GM19240 (cell line): ENCODE measurements at regions not wholly inside any gene's neighbourhood (a gene's known extent, or its start where the extent isn't known, plus 50 kb on each side); places are given as distances from the start of the nearest gene placed in this dataset.

Experiments used
- DNase-seq: peaks from one replicate; pipeline ENCODE4 v3.0.0; 2011; ENCODE audit warnings: low spot score; ENCODE audit not compliant: insufficient read length

DNA sequence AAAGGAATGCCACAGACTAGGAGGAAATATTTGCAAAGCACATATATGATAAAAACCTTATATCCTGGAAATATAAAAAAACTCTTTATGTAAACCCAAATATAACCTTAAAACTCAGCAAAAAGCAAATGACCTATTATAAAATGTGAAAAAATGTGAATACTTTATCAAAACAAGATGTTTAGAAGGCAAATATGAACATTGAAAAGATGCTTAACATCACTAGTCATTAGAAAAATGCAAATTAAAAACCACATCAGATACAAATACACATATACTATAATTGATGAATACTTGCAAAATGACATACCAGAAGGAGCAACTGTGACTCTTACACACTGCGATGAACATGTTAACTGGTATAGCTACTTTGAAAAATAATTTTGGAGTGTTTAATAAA is 511.2 kb upstream of the LRRC4C start:
- no peak for DNase-seq

DNA sequence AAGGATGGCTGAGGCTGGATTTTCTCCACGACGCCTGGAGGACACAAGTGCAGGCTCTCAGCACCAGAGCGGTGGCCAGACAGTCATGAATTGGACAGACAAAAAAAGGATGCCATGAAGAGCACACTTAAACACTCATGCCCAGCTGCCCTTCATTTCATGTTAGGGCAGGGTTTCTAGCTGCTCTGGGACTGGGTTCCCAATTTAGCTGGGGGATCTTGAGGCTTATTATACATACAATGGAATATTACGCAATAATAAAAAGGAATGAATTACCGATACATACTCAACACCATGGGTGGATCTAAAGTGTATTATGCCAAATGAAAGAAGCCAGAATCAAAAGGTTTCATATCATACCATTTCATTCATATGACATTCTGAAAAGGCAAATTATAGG is 512.1 kb upstream of the LRRC4C start:
- DNase-seq: no peak

DNA sequence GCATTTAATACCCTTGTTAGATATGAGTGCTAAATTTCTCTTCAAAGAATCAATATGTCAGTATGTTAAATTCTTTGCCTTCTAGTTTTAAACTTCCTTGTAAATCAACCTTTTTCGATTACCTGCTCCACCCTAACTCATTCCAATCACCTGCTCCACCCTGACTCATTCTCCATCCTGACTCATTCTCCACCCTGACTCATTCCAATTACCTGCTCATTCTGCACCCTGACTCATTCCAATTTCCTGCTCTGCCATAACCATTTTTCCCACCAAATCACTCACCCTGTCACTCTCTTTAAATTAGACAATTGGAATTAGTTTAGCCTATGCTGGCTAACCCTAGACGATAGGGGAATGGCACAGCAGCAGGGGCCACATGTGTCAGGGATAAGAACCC is 519.5 kb upstream of the LRRC4C start:
- no peak for DNase-seq

DNA sequence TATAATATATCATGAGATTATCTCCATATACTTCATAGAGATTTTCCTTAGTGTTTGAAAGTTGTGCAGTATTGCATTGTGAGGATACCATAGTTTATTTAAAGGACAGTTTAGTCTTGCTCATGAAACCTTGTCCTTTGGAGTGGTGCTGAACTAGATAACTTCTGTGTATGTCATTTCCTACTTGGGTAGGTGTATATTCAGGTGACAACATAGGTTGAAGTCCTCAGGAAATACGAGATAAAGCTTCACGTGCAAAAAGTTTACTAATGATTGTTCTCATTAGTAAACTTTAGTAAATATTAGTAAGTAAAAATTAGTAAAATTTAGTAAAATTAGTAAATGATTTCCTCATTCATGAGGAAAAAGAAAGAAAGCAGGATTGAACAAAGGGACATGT is 521.3 kb upstream of the LRRC4C start:
- no peak for DNase-seq

DNA sequence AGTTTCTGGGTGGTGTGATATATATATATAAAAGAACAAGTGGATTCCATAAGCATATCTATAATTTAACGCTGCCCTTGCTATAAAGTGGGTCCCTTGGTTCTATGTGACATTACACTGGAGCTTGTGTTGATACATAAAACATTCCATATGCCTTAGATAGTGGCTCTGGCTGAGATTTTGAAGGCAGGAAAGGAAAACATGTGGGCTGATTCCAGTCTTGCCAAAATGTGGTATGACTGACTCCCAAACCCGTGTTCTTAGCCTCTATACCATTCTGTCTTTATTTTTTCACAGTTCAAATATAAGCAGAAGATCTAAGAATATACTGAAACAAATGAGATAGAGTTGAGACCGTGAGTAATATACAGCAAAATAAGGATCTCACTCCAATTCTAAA is 522.8 kb upstream of the LRRC4C start:
- DNase-seq: no peak

DNA sequence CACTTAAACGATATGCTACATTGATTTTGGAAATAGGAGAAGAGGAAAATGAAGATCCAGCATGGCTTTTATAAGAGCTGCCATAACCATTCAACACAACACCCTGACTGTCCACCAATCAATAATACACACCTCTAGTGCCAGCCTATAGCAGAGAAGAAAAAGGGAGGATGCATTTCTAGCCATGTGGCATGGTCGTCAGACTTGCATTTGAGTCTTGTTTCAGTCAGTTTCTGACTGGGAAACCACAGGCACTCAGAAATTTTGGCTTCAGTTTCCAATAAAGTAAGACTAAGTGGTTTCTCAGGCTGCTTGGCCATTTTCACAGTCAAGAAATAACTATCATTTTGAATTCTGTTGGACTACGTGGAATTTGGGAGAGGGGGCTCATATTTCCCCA is 523.5 kb upstream of the LRRC4C start:
- no peak for DNase-seq

DNA sequence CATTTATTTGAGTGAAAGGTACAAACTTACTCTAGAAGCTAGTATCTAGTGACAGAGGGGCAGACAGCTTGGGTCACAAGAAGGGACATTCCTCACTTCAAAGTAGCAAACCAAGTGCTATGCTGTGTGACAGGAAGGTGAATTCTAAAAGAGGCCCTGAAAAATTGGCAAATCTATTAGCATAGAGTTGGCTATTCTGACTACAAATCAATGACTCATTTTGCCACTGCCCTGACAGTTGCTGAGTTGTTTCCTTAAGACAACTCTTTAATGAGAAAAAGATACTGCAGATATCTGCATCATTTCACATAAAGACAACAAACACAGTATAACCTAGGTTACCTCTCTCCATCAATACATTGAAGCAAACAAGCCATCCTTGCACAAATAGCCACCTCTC is 524.0 kb upstream of the LRRC4C start:
- no peak for DNase-seq

DNA sequence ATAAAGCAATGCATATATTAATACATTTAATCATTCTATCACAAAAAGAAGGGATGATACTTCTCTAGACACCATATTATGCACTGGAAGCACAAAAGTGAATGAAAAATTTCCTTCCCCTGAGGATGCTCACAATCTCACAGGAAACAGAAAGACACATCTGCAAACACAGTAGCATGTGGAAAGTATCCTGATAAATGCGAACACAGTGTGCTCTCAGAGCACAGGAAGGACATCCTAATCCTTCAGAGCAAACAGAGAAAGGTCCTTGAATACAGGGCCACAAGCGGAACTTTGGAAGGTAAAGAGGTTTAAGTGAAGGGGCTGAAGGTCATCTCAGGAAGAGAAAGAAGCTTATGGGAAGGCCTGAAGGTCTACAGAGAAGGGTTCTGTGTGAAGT is 524.6 kb upstream of the LRRC4C start:
- no peak for DNase-seq

DNA sequence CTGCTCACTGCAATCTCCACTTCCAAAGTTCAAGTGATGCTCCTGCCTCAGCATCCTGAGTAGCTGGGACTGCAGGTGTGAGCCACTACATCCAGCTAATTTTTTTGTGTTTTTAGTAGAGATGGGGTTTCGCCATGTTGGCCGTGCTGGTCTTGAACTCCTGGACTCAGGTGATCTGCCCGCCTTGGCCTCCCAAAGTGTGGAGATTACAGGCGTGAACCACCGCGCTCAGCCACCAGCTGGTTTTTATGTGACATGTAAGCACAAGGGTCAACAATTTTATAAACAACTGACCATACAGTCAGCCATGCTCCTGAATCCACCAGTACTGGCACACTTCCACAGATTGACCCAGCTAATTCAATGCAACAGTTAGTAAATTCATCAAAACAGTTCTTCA is 526.3 kb upstream of the LRRC4C start:
- no peak for DNase-seq

DNA sequence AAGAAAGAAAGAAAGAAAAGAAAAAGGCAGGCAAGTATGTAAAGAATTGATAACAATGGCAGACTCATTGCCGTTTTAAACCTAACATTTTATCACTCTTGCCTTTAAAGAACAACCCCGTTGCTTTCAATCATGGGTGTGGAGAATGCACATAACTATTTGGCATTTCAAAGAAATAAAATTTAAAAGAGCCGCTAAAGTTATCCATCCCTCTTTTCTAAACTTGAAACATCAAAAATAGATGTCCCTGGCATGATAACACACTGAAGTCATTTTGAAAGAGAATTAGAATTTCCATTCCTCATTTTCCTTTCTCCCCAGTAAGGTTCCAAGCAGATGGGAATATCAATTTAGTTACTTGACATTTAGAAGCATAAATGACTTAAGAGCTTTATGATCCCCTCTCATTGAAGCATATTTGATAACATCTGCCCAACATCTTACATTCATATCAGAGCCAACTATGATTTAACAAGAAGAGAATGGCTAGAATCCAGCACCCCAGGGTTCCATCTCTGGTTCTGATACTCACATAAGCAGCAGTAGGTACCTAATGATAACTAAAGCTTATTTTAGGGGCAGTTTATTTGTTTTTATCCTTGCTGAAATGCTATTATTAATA is 529.6 kb upstream of the LRRC4C start:
- DNase-seq: no peak

DNA sequence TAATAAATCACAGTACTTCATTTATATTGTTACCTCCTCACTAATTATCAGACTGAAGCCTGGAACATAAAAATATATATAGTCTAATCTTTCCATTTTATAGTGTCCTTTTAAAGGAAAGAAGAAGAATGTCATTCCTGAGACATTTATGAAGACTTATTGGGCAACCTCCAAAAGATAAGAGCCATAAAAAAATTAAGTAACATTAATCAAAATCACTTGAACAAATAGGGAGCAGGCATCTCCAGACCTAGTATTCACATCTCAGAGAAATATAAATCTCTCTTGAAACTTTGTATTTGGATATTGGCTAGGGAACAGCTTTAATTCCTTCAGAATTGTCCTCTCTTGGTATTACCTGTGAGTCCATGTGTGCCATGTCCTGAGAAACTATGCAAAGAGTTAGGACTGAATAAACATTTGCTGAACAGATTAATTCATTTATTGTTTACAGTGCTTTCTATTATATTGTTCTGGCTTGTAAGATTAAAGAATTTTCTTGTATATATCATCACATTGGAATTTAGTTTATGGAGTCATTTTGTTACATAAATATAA is 530.5 kb upstream of the LRRC4C start:
- no peak for DNase-seq

DNA sequence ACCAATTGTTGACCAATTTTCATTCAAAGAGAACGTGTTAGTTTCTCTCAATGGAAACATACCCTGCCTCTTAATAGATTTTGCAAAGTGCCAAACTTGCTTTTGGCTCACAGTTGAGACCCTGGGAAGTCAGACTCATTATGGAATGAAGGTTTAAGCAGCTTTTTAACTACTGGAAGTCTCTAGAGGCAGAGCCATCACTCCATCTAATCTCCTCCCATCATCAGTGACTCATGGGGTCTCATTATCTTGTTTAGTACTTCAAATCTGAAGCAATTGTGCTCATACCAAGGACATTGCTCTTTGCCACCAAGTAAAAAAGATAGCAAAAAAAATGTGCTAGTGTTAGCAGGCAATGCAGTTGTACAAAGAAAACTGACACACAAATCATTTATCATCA is 537.1 kb upstream of the LRRC4C start:
- DNase-seq: no peak

DNA sequence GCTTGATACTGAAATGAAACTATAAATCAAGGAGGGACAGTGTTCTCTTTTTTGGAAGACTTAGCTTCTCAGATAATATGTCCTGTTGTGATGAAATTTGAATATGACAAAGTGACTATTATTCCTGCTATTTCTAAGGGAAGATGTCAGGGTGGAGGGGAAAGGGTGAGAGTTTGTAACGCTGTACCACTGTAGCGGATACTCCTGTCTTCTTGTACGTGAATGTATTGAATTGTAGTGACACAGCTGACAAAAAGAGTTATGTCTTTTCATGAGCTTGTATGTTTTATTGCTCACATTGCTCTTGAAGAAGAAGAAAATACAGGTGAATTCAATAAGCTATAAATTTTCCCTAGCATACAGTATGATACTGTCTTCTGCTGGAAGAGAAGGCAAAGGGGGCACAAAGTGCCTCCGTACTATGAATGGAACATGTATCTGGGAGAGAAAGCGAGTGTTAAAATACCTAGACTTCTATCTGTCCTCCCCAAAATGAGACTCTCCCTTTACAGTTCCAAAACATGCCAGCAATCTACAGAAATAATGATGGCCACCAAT is 538.5 kb upstream of the LRRC4C start:
- DNase-seq: no peak

DNA sequence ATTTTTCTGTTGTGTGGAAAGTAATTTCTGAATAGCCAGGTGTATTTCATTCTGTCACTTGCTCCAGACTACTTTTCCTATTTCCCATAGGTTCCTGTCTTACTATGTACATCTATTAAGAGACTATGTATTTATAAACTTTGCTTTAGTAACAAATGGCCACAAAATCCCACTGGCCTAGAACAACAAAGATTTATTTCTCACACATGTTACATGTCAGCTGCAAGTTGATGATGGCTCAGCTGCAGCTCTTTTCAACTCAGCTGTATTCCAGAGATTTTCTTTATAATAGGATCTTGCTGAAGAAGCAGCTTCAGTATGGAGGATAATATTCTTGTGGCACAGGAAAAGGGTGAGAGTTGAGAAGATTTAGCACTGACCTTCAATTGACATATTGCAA is 539.6 kb upstream of the LRRC4C start:
- DNase-seq: no peak

DNA sequence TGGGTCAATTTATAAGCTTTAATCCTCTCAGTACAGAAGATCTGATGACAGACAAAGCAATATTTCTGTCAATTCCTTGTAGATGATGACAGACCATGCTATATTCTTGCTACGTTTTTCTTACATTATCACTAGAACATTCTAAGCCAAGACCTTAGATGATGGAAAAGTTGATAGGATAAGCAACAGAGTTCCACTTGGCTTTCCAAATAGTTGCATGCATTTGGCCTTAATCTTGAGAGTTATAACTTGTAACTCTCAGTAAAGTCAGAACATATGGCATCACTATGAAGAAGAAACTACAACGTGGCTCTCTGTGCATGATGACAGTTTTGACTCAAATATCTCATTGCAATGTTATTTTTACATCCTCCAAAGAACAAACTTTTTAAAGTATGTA is 544.3 kb upstream of the LRRC4C start:
- no peak for DNase-seq

DNA sequence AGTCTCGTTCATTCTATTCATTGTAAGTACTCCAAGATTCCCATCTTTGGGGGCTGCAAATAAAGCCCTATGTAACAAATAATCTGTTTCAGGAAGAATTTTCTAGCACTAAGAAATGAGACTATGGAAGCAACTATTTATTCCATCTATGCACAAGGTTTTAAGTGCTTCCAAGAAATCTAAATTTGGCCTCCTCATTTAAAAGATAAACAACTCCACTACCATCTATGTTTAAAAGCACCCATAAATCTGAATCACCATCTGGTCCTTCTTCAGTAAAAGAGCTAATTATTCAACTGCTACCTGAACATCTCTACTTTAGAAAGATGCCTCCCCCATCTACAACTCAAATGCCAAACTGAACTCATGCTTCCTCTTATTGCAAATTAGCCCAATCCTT is 547.3 kb upstream of the LRRC4C start:
- no peak for DNase-seq

DNA sequence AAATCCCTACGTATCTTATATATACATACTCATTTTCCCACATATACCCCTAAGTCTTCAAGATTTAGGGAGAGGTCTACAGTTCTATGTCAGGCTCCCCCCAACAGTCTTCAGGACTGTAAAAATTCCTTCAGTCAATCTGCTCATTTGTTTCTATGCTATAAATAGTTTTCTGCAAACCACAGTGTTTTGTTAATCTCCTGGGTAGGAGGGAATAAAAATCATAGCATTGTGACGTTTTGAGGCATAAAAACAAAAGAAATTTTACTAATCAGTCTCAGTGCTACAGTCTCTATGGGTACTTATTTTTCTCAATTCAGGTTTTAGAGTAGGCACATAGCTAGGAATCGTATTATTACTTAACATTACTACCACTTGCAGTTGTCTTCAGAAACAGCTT is 552.8 kb upstream of the LRRC4C start:
- no peak for DNase-seq

DNA sequence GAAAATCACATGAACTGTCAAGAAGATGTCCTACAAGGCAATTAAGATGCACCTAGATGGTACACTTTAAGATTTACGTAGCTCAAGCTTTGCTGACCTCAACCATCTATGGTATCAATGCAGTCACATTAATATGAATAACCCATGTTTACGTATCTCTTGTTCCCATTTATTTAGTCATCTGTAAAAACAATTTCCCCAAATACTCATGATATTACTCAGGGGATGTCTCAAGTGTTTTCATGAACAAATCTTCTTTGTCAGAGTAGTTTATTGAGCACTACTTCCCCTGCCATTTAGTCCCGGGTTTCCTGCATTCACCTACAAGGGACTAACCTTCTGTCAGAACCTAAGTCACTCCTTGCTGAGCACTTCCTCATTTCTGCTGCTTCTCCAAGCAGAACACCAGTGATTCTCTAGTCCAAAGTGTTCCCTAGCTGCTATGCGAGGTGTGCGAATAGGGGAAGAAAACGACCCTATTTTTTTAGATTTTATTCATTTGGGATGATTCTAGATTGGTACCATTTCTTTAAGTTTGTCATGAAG is 554.3 kb upstream of the LRRC4C start:
- DNase-seq: no peak

DNA sequence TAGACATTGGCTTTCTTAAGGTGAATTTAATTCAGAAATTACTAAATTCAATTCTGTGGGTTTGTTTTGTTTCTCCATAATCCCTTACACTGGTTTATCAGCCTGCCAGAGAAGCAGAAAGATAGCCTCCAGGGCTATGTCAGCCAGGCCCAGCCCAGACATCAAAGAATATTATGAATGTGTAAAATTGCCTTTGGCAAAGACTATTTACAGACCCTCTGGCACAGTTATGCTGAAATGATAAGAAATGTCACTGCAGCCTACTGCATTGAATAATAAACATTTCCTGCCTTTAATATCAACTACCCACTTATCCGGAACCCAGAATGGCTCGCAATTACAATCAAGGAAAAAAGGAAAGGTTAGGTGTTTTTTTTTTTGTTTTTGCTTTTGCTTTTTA is 562.5 kb upstream of the LRRC4C start:
- DNase-seq: no peak

DNA sequence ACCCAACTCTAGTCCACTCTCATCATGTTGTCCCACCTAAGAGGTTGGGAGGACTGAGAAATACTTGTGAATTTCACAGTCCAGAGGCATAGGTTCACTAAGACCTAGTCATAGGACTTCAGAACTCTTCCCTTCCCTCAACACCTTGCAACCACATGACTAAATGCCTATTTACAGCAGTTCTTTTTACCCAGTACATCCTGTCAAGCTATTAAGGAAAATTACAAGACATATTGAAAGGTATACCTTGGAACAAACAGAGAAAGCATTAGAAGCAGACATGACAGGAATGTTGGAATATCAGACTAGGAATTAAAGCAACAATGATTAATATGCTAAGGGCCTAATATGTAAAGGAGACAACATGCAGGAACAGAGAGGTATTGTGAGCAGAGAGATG is 563.8 kb upstream of the LRRC4C start:
- no peak for DNase-seq

DNA sequence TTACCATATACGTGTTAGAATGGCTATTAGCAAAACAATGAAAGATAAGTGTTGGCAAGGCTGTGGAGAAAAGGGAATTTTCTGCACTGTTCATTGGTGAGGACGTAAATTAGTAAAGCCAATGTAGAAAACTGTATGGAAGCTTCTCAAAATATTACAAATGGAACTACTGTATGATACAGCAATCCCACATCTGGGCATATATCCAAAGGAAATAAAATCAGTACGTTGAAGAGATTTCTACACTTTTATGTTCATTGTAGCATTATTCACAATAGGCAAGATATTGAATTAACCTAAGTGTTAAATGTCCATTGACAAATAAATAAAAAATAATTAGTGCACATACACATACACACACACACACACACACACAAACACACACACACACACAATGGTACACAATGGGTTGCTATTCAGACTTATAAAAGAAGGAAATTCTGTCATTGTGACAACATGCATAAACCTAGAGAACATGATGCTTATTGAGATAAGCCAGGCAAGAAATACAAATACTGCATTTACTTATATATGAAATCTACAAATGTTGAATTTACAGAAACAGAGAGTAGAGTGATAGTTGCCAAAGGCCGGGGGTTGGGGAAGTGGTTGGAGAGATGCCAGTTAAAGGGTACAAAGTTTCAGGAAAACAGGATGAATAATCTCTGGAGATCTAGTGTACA is 565.8 kb upstream of the LRRC4C start:
- DNase-seq: no peak

DNA sequence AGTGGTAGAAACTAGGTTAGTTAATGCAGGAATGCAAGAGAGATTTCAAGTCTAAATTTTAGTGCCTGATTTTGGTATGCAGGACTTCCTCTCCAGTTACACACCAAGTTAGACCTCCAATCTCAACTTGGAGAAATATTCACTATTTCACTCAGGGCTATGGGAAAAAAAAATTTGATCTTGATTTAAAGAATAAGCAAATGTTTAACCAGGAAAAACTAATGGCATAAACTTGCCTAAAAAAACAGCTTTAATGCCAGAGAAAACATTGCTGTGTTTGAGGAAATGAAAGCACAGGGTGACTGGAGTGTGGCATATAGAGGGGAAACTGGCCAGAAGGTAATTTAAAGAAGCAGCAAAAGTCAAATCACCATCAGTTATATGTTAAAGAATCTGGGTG is 575.4 kb upstream of the LRRC4C start:
- DNase-seq: no peak

DNA sequence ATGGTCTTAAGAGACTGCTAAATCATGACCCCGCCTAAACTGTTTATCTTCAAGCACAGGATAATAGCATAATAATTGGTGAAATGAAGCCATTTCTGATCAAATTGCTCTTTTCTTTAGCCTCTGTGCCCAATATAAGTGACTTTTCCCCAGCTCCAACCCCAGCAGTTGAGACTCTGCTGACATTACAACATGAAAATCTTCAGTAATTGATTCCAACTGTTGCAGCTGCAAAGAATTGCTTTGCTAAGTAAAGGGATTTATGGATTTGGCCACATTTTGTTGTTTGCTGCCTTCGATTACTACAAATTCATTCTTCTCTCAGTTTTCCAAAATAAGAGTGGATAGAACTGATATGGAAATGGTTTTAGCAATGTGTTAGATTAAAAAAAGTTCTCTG is 576.7 kb upstream of the LRRC4C start:
- DNase-seq: no peak
